RPMI8226 (cell line): ENCODE measurements at regions not wholly inside any gene's neighbourhood (a gene's known extent, or its start where the extent isn't known, plus 50 kb on each side); places are given as distances from the start of the nearest gene placed in this dataset.
"Not testable (repeated sequence)": the region's sequence is repeated elsewhere in the genome, so short reads cannot be mapped to it uniquely, and the experiment has no call there.

ENCODE experiments used
- DNase-seq: peaks from one replicate; pipeline ENCODE4 v3.0.0-alpha.2; 2015

- no peak for DNase-seq
Measured at GRCh38 chr10:130958981-130959751, 352.4 kb downstream of the TCERG1L start.

GRCh38 chr10:130959752-130960195, 351.7 kb downstream of the TCERG1L start:
- no peak for DNase-seq

- no peak for DNase-seq
Measured at GRCh38 chr10:130960531-130960930, 351.0 kb downstream of the TCERG1L start.

GRCh38 chr10:130961506-130962239, 349.8 kb downstream of the TCERG1L start:
- no peak for DNase-seq

- DNase-seq: no peak
Measured at GRCh38 chr10:130962240-130963051, 349.1 kb downstream of the TCERG1L start.

- no peak for DNase-seq
Measured at GRCh38 chr10:130963052-130963393, 348.5 kb downstream of the TCERG1L start.

- no peak for DNase-seq
Measured at GRCh38 chr10:130963786-130964522, 347.6 kb downstream of the TCERG1L start.

- DNase-seq: no peak
Measured at GRCh38 chr10:130964771-130965170, 346.8 kb downstream of the TCERG1L start.

GRCh38 chr10:130967161-130967560, 344.4 kb downstream of the TCERG1L start:
- DNase-seq: no peak

GRCh38 chr10:130967784-130968183, 343.7 kb downstream of the TCERG1L start:
- DNase-seq: no peak

GRCh38 chr10:130968511-130968910, 343.0 kb downstream of the TCERG1L start:
- no peak for DNase-seq

- DNase-seq: no peak
Measured at GRCh38 chr10:130968964-130969363, 342.6 kb downstream of the TCERG1L start.

- DNase-seq: no peak
Measured at GRCh38 chr10:130969700-130970099, 341.8 kb downstream of the TCERG1L start.

- DNase-seq: no peak
Measured at GRCh38 chr10:130970341-130971122, 341.0 kb downstream of the TCERG1L start.

GRCh38 chr10:130971123-130971435, 340.4 kb downstream of the TCERG1L start:
- DNase-seq: no peak

GRCh38 chr10:130973127-130973839, 338.2 kb downstream of the TCERG1L start:
- DNase-seq: no peak

- no peak for DNase-seq
Measured at GRCh38 chr10:130974166-130974565, 337.4 kb downstream of the TCERG1L start.

GRCh38 chr10:130975351-130975750, 336.2 kb downstream of the TCERG1L start:
- not testable (repeated sequence) for DNase-seq

GRCh38 chr10:130982802-130983201, 328.7 kb downstream of the TCERG1L start:
- DNase-seq: no peak

- DNase-seq: no peak
Measured at GRCh38 chr10:130983749-130984148, 327.8 kb downstream of the TCERG1L start.

- DNase-seq: no peak
Measured at GRCh38 chr10:130984686-130985085, 326.8 kb downstream of the TCERG1L start.
